Stimulated activated naive CD8-positive, alpha-beta T cell treated with anti-CD3 and anti-CD28 coated beads, Interleukin-15, amount 100 ng/mL, for 72 hours (primary cell): ENCODE measurements at regions not wholly inside any gene's neighbourhood (a gene's known extent, or its start where the extent isn't known, plus 50 kb on each side); places are given as distances from the start of the nearest gene placed in this dataset.

ENCODE experiments used
- ATAC-seq: fragments of 150-1000 bp; cut with Tn5 transposase; 2 replicates; pipeline ENCODE4 v1.10.0; 2021; ENCODE audit warnings: mild to moderate bottlenecking, moderate library complexity
- DNase-seq, 2 donors: peaks; one replicate each; pipeline ENCODE4 v3.0.0; 2021 to 2022
- H3K27ac Mint-ChIP-seq, 2 donors: one replicate each; pipeline ENCODE4 v1.8.0; 2022; ENCODE audit warnings: mild to moderate bottlenecking in 2 of 2, mixed read lengths in 2 of 2, moderate library complexity in 2 of 2
- H3K27me3 Mint-ChIP-seq: one replicate; pipeline ENCODE4 v1.8.0; 2022; ENCODE audit warnings: mixed read lengths
- H3K4me1 Mint-ChIP-seq: one replicate; pipeline ENCODE4 v1.8.0; 2022; ENCODE audit warnings: mild to moderate bottlenecking, mixed read lengths
- H3K4me3 Mint-ChIP-seq, 2 donors: one replicate each; pipeline ENCODE4 v1.8.0; 2022; ENCODE audit warnings: mild to moderate bottlenecking in 2 of 2, mixed read lengths in 2 of 2, moderate library complexity in 1 of 2
- H3K9me3 Mint-ChIP-seq, 2 donors: one replicate each; pipeline ENCODE4 v1.8.0; 2022; ENCODE audit warnings: mixed read lengths in 2 of 2

GRCh38 chr20:24118034-24118433, 129.5 kb upstream of the GGTLC1 start:
- DNase-seq (no peak), ATAC-seq (no peak)
- H3K9me3 Mint-ChIP-seq = no peaks in the 10 kb centered on the region
- peaks cover 12% of the 10 kb centered on the region for H3K27me3 Mint-ChIP-seq
- H3K4me3 Mint-ChIP-seq = no peak overlapping the region
- peak overlapping the region in 1 of 2 donors; percentile 56 for H3K27ac Mint-ChIP-seq
- no peaks in the 10 kb centered on the region for H3K4me1 Mint-ChIP-seq

GRCh38 chr20:24117383-24117782, 128.8 kb upstream of the GGTLC1 start:
- DNase-seq (no peak), ATAC-seq (no peak)
- H3K4me3 Mint-ChIP-seq = no peak overlapping the region
- H3K27ac Mint-ChIP-seq = no peak overlapping the region
- H3K27me3 Mint-ChIP-seq = peaks cover 11% of the 10 kb centered on the region
- no peaks in the 10 kb centered on the region for H3K9me3 Mint-ChIP-seq
- no peaks in the 10 kb centered on the region for H3K4me1 Mint-ChIP-seq

- Mint-ChIP-seq H3K27me3 (peaks cover 11% of the 10 kb centered on the region), H3K27ac (no peak overlapping the region), H3K9me3 (no peaks in the 10 kb centered on the region), H3K4me1 (no peaks in the 10 kb centered on the region), H3K4me3 (no peak overlapping the region)
- DNase-seq (no peak), ATAC-seq (no peak)
Measured at GRCh38 chr20:24116611-24117010, 128.0 kb upstream of the GGTLC1 start.

GRCh38 chr20:24112360-24112759, 123.8 kb upstream of the GGTLC1 start:
- H3K9me3 Mint-ChIP-seq = no peaks in the 10 kb centered on the region

GRCh38 chr20:24111858-24112257, 123.3 kb upstream of the GGTLC1 start:
- Mint-ChIP-seq H3K27me3 (no peaks in the 10 kb centered on the region), H3K4me3 (no peak overlapping the region), H3K27ac (no peak overlapping the region), H3K9me3 (no peaks in the 10 kb centered on the region), H3K4me1 (no peaks in the 10 kb centered on the region)
- no peak for DNase-seq
- no peak for ATAC-seq

More at GRCh38 chr20:24112360-24112759, 123.8 kb upstream of the GGTLC1 start:
- DNase-seq = no peak
- Mint-ChIP-seq H3K27me3 (no peaks in the 10 kb centered on the region), H3K4me1 (no peaks in the 10 kb centered on the region), H3K27ac (no peak overlapping the region), H3K4me3 (no peak overlapping the region)
- ATAC-seq = no peak

- no peak overlapping the region for H3K27ac Mint-ChIP-seq
- H3K4me3 Mint-ChIP-seq = no peak overlapping the region
- no peak for ATAC-seq
- DNase-seq = no peak
- H3K27me3 Mint-ChIP-seq = peaks cover 7% of the 10 kb centered on the region
- H3K9me3 Mint-ChIP-seq = no peaks in the 10 kb centered on the region
- H3K4me1 Mint-ChIP-seq = no peaks in the 10 kb centered on the region
Measured at GRCh38 chr20:24109537-24109936, 121.0 kb upstream of the GGTLC1 start.

GRCh38 chr20:24109008-24109407, 120.4 kb upstream of the GGTLC1 start:
- peaks cover 12% of the 10 kb centered on the region for H3K27me3 Mint-ChIP-seq
- H3K9me3 Mint-ChIP-seq = no peaks in the 10 kb centered on the region
- H3K4me1 Mint-ChIP-seq = no peaks in the 10 kb centered on the region
- no peak overlapping the region for H3K4me3 Mint-ChIP-seq
- no peak for DNase-seq
- no peak for ATAC-seq
- H3K27ac Mint-ChIP-seq = no peak overlapping the region

- Mint-ChIP-seq H3K27me3 (peaks cover 16% of the 10 kb centered on the region), H3K27ac (no peak overlapping the region), H3K4me3 (no peak overlapping the region), H3K9me3 (no peaks in the 10 kb centered on the region), H3K4me1 (no peaks in the 10 kb centered on the region)
- no peak for ATAC-seq
- DNase-seq = no peak
Measured at GRCh38 chr20:24108581-24108980, 120.0 kb upstream of the GGTLC1 start.

GRCh38 chr20:24106801-24107445, 118.3 kb upstream of the GGTLC1 start:
- Mint-ChIP-seq H3K4me1 (peaks cover 9% of the 10 kb centered on the region), H3K9me3 (no peaks in the 10 kb centered on the region), H3K27ac (no peak overlapping the region), H3K27me3 (peaks cover 16% of the 10 kb centered on the region), H3K4me3 (no peak overlapping the region)
- DNase-seq (no peak), ATAC-seq (no peak)

GRCh38 chr20:24106150-24106800, 117.7 kb upstream of the GGTLC1 start:
- Mint-ChIP-seq H3K27me3 (peaks cover 16% of the 10 kb centered on the region), H3K9me3 (no peaks in the 10 kb centered on the region), H3K4me3 (no peak overlapping the region), H3K4me1 (peaks cover 9% of the 10 kb centered on the region), H3K27ac (no peak overlapping the region)
- ATAC-seq (no peak), DNase-seq (no peak)

- peak overlapping the region in 1 of 2 donors; percentile 1 for H3K4me3 Mint-ChIP-seq
- peaks cover 16% of the 10 kb centered on the region for H3K27me3 Mint-ChIP-seq
- H3K4me1 Mint-ChIP-seq = peaks cover 16% of the 10 kb centered on the region
- DNase-seq = no peak
- H3K9me3 Mint-ChIP-seq = no peaks in the 10 kb centered on the region
- peak overlapping the region in 1 of 2 donors; percentile 19 for H3K27ac Mint-ChIP-seq
- no peak for ATAC-seq
Measured at GRCh38 chr20:24102749-24103333, 114.3 kb upstream of the GGTLC1 start.

- peaks cover 16% of the 10 kb centered on the region for H3K4me1 Mint-ChIP-seq
- DNase-seq (peak; percentile 15 to 33), ATAC-seq (peak; percentile 45)
- H3K4me3 Mint-ChIP-seq = no peak overlapping the region
- peak overlapping the region in 1 of 2 donors; percentile 19 for H3K27ac Mint-ChIP-seq
- no peaks in the 10 kb centered on the region for H3K9me3 Mint-ChIP-seq
- peaks cover 16% of the 10 kb centered on the region for H3K27me3 Mint-ChIP-seq
Measured at GRCh38 chr20:24102290-24102689, 113.7 kb upstream of the GGTLC1 start.

- peak; percentile 95 for ATAC-seq
- H3K4me3 Mint-ChIP-seq = no peak overlapping the region
- peaks cover 16% of the 10 kb centered on the region for H3K4me1 Mint-ChIP-seq
- peak overlapping the region in 1 of 2 donors; percentile 29 for H3K27ac Mint-ChIP-seq
- no peaks in the 10 kb centered on the region for H3K9me3 Mint-ChIP-seq
- H3K27me3 Mint-ChIP-seq = peaks cover 16% of the 10 kb centered on the region
- DNase-seq = peak; percentile 46 to 65
Measured at GRCh38 chr20:24100370-24101011, 111.9 kb upstream of the GGTLC1 start.

- no peak for ATAC-seq
- Mint-ChIP-seq H3K9me3 (no peaks in the 10 kb centered on the region), H3K4me3 (no peak overlapping the region), H3K4me1 (peaks cover 16% of the 10 kb centered on the region), H3K27ac (no peak overlapping the region), H3K27me3 (peaks cover 3% of the 10 kb centered on the region)
- DNase-seq = no peak
Measured at GRCh38 chr20:24098886-24099285, 110.3 kb upstream of the GGTLC1 start.

- Mint-ChIP-seq H3K27me3 (no peaks in the 10 kb centered on the region), H3K9me3 (no peaks in the 10 kb centered on the region), H3K27ac (no peak overlapping the region), H3K4me3 (no peak overlapping the region), H3K4me1 (peaks cover 12% of the 10 kb centered on the region)
- no peak for DNase-seq
- no peak for ATAC-seq
Measured at GRCh38 chr20:24097506-24098245, 109.1 kb upstream of the GGTLC1 start.
